Neural progenitor cell (in vitro differentiated cells): ENCODE measurements at regions not wholly inside any gene's neighbourhood (a gene's known extent, or its start where the extent isn't known, plus 50 kb on each side); places are given as distances from the start of the nearest gene placed in this dataset.
A peak's percentile ranks its signal among the peaks of the same experiment; 100 is the strongest.

Experiments
- DNase-seq: peaks from one replicate; pipeline ENCODE4 v3.0.0-alpha.2; 2016; ENCODE audit warnings: low spot score
- H2AFZ ChIP-seq: fragments of 200-600 bp; sonication (generic); replicated peaks from 2 replicates; pipeline ENCODE4 v1.6.1; 2016; ENCODE audit warnings: antibody characterized with exemption
- H3F3A ChIP-seq: fragments of 200-600 bp; sonication (generic); 2 replicates; pipeline ENCODE4 v1.6.1; 2016; ENCODE audit warnings: antibody characterized with exemption, low read depth
- H3K27ac ChIP-seq: fragments of 200-600 bp; sonication (generic); 2 replicates; pipeline ENCODE4 v1.5.1; 2016; ENCODE audit warnings: mild to moderate bottlenecking
- H3K27me3 ChIP-seq: fragments of 200-600 bp; sonication (generic); 2 replicates; pipeline ENCODE4 v1.6.1; 2016; ENCODE audit warnings: mild to moderate bottlenecking, moderate library complexity
- H3K36me3 ChIP-seq: fragments of 200-600 bp; sonication (generic); 2 replicates; pipeline ENCODE4 v1.5.1; 2016
- H3K4me1 ChIP-seq: fragments of 200-600 bp; sonication (generic); 2 replicates; pipeline ENCODE4 v1.6.1; 2016; ENCODE audit warnings: mixed run types
- H3K4me2 ChIP-seq: fragments of 200-600 bp; sonication (generic); 2 replicates; pipeline ENCODE4 v1.6.1; 2016
- H3K4me3 ChIP-seq: fragments of 200-600 bp; sonication (generic); 2 replicates; pipeline ENCODE4 v1.5.1; 2016
- H3K79me2 ChIP-seq: fragments of 200-600 bp; sonication (generic); 2 replicates; pipeline ENCODE4 v1.6.1; 2016; ENCODE audit warnings: low read depth
- H3K9ac ChIP-seq: fragments of 200-600 bp; sonication (generic); 2 replicates; pipeline ENCODE4 v1.6.1; 2016
- H3K9me3 ChIP-seq: fragments of 200-600 bp; sonication (generic); 2 replicates; pipeline ENCODE4 v1.5.1; 2016; ENCODE audit warnings: low read depth
- H4K20me1 ChIP-seq: fragments of 200-600 bp; sonication (generic); 2 replicates; pipeline ENCODE4 v1.6.1; 2016; ENCODE audit warnings: low read depth
- H3K27ac Mint-ChIP-seq: 3 replicates; pipeline ENCODE4 v1.8.0; 2021; ENCODE audit warnings: mixed read lengths
- H3K27me3 Mint-ChIP-seq: 2 replicates; pipeline ENCODE4 v1.8.0; 2022; ENCODE audit warnings: low read depth, mild to moderate bottlenecking, inconsistent platforms, moderate library complexity, mixed read lengths; ENCODE audit not compliant: insufficient read depth
- H3K36me3 Mint-ChIP-seq: 3 replicates; pipeline ENCODE4 v1.8.0; 2021; ENCODE audit warnings: mixed read lengths
- H3K4me1 Mint-ChIP-seq: 3 replicates; pipeline ENCODE4 v1.8.0; 2021; ENCODE audit warnings: mixed read lengths
- H3K4me3 Mint-ChIP-seq: 3 replicates; pipeline ENCODE4 v1.8.0; 2021; ENCODE audit warnings: mild to moderate bottlenecking, moderate library complexity, mixed read lengths
- H3K9me3 Mint-ChIP-seq: 3 replicates; pipeline ENCODE4 v1.8.0; 2020; ENCODE audit warnings: mixed read lengths
- CTCF ChIP-seq: fragments of 200-600 bp; sonication (generic); IDR thresholded peaks from 2 replicates; pipeline ENCODE4 v1.5.1; 2017; ENCODE audit warnings: antibody characterized with exemption, mild to moderate bottlenecking
- EZH2 ChIP-seq: fragments of 200-600 bp; sonication (generic); IDR thresholded peaks from 2 replicates; pipeline ENCODE4 v1.6.1; 2017; ENCODE audit warnings: antibody characterized with exemption, mild to moderate bottlenecking, moderate library complexity
- EZH2phosphoT487 ChIP-seq: fragments of 200-600 bp; sonication (generic); IDR thresholded peaks from 2 replicates; pipeline ENCODE4 v1.6.1; 2017; ENCODE audit warnings: antibody characterized with exemption

- no peak overlapping the region for H3K27ac Mint-ChIP-seq
- Histone ChIP-seq H3K27ac (no peak overlapping the region), H2AFZ (peak overlapping the region; percentile 89), H3K4me1 (no peaks in the 10 kb centered on the region), H4K20me1 (no peaks in the 10 kb centered on the region), H3K9ac (no peak overlapping the region), H3K4me2 (no peak overlapping the region), H3F3A (no peaks in the 10 kb centered on the region), H3K9me3 (no peaks in the 10 kb centered on the region), H3K36me3 (no peaks in the 10 kb centered on the region), H3K79me2 (no peaks in the 10 kb centered on the region), H3K27me3 (no peaks in the 10 kb centered on the region), H3K4me3 (no peak overlapping the region)
- TF ChIP-seq CTCF (no peak), EZH2 (no peak), EZH2phosphoT487 (no peak)
- no peaks in the 10 kb centered on the region for H3K27me3 Mint-ChIP-seq
- H3K4me1 Mint-ChIP-seq: peaks cover 6% of the 10 kb centered on the region
- H3K4me3 Mint-ChIP-seq: no peak overlapping the region
- no peaks in the 10 kb centered on the region for H3K36me3 Mint-ChIP-seq
- no peak for DNase-seq
- no peaks in the 10 kb centered on the region for H3K9me3 Mint-ChIP-seq
Measured at GRCh38 chr7:92997152-92997551, 120.6 kb downstream of the SAMD9 start.

- Histone ChIP-seq H4K20me1 (no peaks in the 10 kb centered on the region), H3K4me2 (no peak overlapping the region), H3K36me3 (no peaks in the 10 kb centered on the region), H3F3A (no peaks in the 10 kb centered on the region), H2AFZ (no peak overlapping the region), H3K9ac (no peak overlapping the region), H3K79me2 (no peaks in the 10 kb centered on the region), H3K4me1 (no peaks in the 10 kb centered on the region), H3K27me3 (no peaks in the 10 kb centered on the region), H3K27ac (no peak overlapping the region), H3K4me3 (no peak overlapping the region), H3K9me3 (no peaks in the 10 kb centered on the region)
- no peak for TF ChIP-seq EZH2
- TF ChIP-seq CTCF: no peak
- TF ChIP-seq EZH2phosphoT487: no peak
- Mint-ChIP-seq H3K9me3 (no peaks in the 10 kb centered on the region), H3K4me3 (no peak overlapping the region), H3K27ac (no peak overlapping the region), H3K27me3 (peaks cover 1% of the 10 kb centered on the region), H3K36me3 (no peaks in the 10 kb centered on the region), H3K4me1 (peaks cover 7% of the 10 kb centered on the region)
- DNase-seq: no peak
Measured at GRCh38 chr7:92994901-92995300, 122.9 kb downstream of the SAMD9 start.

GRCh38 chr7:92992932-92993331, 124.8 kb downstream of the SAMD9 start:
- no peak for DNase-seq
- TF ChIP-seq EZH2phosphoT487: no peak
- no peak for TF ChIP-seq EZH2
- TF ChIP-seq CTCF: no peak
- H3K27me3 Mint-ChIP-seq: peaks cover 2% of the 10 kb centered on the region
- Histone ChIP-seq H3K4me1 (no peaks in the 10 kb centered on the region), H3K27me3 (no peaks in the 10 kb centered on the region), H4K20me1 (no peaks in the 10 kb centered on the region), H3K27ac (no peak overlapping the region), H3F3A (no peaks in the 10 kb centered on the region), H3K4me3 (no peak overlapping the region), H3K4me2 (no peak overlapping the region), H3K9me3 (no peaks in the 10 kb centered on the region), H2AFZ (no peak overlapping the region), H3K36me3 (no peaks in the 10 kb centered on the region), H3K9ac (no peak overlapping the region), H3K79me2 (no peaks in the 10 kb centered on the region)
- H3K36me3 Mint-ChIP-seq: no peaks in the 10 kb centered on the region
- H3K27ac Mint-ChIP-seq: no peak overlapping the region
- H3K4me1 Mint-ChIP-seq: peaks cover 9% of the 10 kb centered on the region
- H3K4me3 Mint-ChIP-seq: no peak overlapping the region
- no peaks in the 10 kb centered on the region for H3K9me3 Mint-ChIP-seq

GRCh38 chr7:92992483-92992882, 125.3 kb downstream of the SAMD9 start:
- Histone ChIP-seq H3K27me3 (no peaks in the 10 kb centered on the region), H3K36me3 (no peaks in the 10 kb centered on the region), H2AFZ (no peak overlapping the region), H3K9me3 (no peaks in the 10 kb centered on the region), H3K9ac (no peak overlapping the region), H3K27ac (no peak overlapping the region), H3K4me1 (no peaks in the 10 kb centered on the region), H3K79me2 (no peaks in the 10 kb centered on the region), H3F3A (no peaks in the 10 kb centered on the region), H3K4me3 (no peak overlapping the region), H3K4me2 (no peak overlapping the region), H4K20me1 (no peaks in the 10 kb centered on the region)
- no peak for DNase-seq
- peaks cover 13% of the 10 kb centered on the region for H3K4me1 Mint-ChIP-seq
- TF ChIP-seq EZH2phosphoT487: no peak
- TF ChIP-seq EZH2: no peak
- TF ChIP-seq CTCF: no peak
- peaks cover 2% of the 10 kb centered on the region for H3K9me3 Mint-ChIP-seq
- H3K36me3 Mint-ChIP-seq: no peaks in the 10 kb centered on the region
- H3K27me3 Mint-ChIP-seq: peaks cover 2% of the 10 kb centered on the region
- no peak overlapping the region for H3K4me3 Mint-ChIP-seq
- no peak overlapping the region for H3K27ac Mint-ChIP-seq
